RPMI7951 (cell line): ENCODE measurements at regions not wholly inside any gene's neighbourhood (a gene's known extent, or its start where the extent isn't known, plus 50 kb on each side); places are given as distances from the start of the nearest gene placed in this dataset.
"Not testable (repeated sequence)": the region's sequence is repeated elsewhere in the genome, so short reads cannot be mapped to it uniquely, and the experiment has no call there.

ENCODE experiments used
- DNase-seq: peaks from one replicate; pipeline ENCODE4 v3.0.0-alpha.2; 2012; ENCODE audit warnings: low read depth

- no peak for DNase-seq
Observed at GRCh38 chr13:80962173-80962572, 621.2 kb upstream of the SPRY2 start.

- DNase-seq = no peak
Observed at GRCh38 chr13:80957019-80957655, 616.2 kb upstream of the SPRY2 start.

- DNase-seq = no peak
Observed at GRCh38 chr13:80955501-80955900, 614.6 kb upstream of the SPRY2 start.

GRCh38 chr13:80952158-80952557 lies 611.2 kb upstream of the SPRY2 start:
- DNase-seq = no peak

- DNase-seq = no peak
Observed at GRCh38 chr13:80946008-80946802, 605.3 kb upstream of the SPRY2 start.

- peak; percentile 26 for DNase-seq
Observed at GRCh38 chr13:80945328-80945727, 604.4 kb upstream of the SPRY2 start.

- DNase-seq = no peak
Observed at GRCh38 chr13:80939581-80939980, 598.7 kb upstream of the SPRY2 start.

GRCh38 chr13:80931766-80932165 lies 590.8 kb upstream of the SPRY2 start:
- no peak for DNase-seq

GRCh38 chr13:80931118-80931517 lies 590.2 kb upstream of the SPRY2 start:
- no peak for DNase-seq

GRCh38 chr13:80928241-80928640 lies 587.3 kb upstream of the SPRY2 start:
- DNase-seq = no peak

GRCh38 chr13:80926024-80926423 lies 585.1 kb upstream of the SPRY2 start:
- DNase-seq = not testable (repeated sequence)

- DNase-seq = no peak
Observed at GRCh38 chr13:80924596-80924995, 583.7 kb upstream of the SPRY2 start.

- DNase-seq = no peak
Observed at GRCh38 chr13:80923907-80924306, 583.0 kb upstream of the SPRY2 start.

- DNase-seq = no peak
Observed at GRCh38 chr13:80921971-80922370, 581.0 kb upstream of the SPRY2 start.

GRCh38 chr13:80921541-80921940 lies 580.6 kb upstream of the SPRY2 start:
- DNase-seq = no peak

GRCh38 chr13:80906860-80907259 lies 565.9 kb upstream of the SPRY2 start:
- no peak for DNase-seq

GRCh38 chr13:80904386-80904785 lies 563.5 kb upstream of the SPRY2 start:
- DNase-seq = no peak

GRCh38 chr13:80903911-80904310 lies 563.0 kb upstream of the SPRY2 start:
- DNase-seq = no peak

- DNase-seq = no peak
Observed at GRCh38 chr13:80901530-80901929, 560.6 kb upstream of the SPRY2 start.

GRCh38 chr13:80901111-80901510 lies 560.2 kb upstream of the SPRY2 start:
- no peak for DNase-seq

GRCh38 chr13:80900561-80900960 lies 559.6 kb upstream of the SPRY2 start:
- DNase-seq = no peak

- DNase-seq = not testable (repeated sequence)
Observed at GRCh38 chr13:80897641-80898040, 556.7 kb upstream of the SPRY2 start.

- no peak for DNase-seq
Observed at GRCh38 chr13:80894917-80895316, 554.0 kb upstream of the SPRY2 start.

- no peak for DNase-seq
Observed at GRCh38 chr13:80889829-80890228, 548.9 kb upstream of the SPRY2 start.
